ENCODE measurements at regions not wholly inside any gene's neighbourhood (a gene's known extent, or its start where the extent isn't known, plus 50 kb on each side); places are given as distances from the start of the nearest gene placed in this dataset.

GRCh38 chr15:100783760-100784492 is 95.7 kb upstream of the ALDH1A3 start (continued):
- TF ChIP-seq CTCF (conservative IDR thresholded peaks at IDR 0.05; ENCODE audit: low read depth in 2 of 2): no peak

GRCh38 chr15:100784493-100785180 is 95.0 kb upstream of the ALDH1A3 start:
- Histone ChIP-seq H3K27me3 (ENCODE audit: insufficient read depth) (no peaks in the 10 kb centered on the region), H3K4me2 (no peak overlapping the region), H2AFZ (no peak overlapping the region), H3K9me2 (ENCODE audit: insufficient read depth) (no peaks in the 10 kb centered on the region), H3K36me3 (ENCODE audit: insufficient read depth) (no peaks in the 10 kb centered on the region), H3K4me3 (no peak overlapping the region), H3K27ac (ENCODE audit: low read depth) (no peak overlapping the region), H3K4me1 (ENCODE audit: insufficient read depth) (no peaks in the 10 kb centered on the region), H3F3A (replicated peaks; ENCODE audit: low read depth) (no peaks in the 10 kb centered on the region), H4K20me1 (replicated peaks; ENCODE audit: insufficient read depth) (no peaks in the 10 kb centered on the region), H3K79me2 (replicated peaks; ENCODE audit: insufficient read depth) (no peaks in the 10 kb centered on the region)
- no peak overlapping the region for H3K4me3 Mint-ChIP-seq
- H3K36me3 Mint-ChIP-seq (ENCODE audit: low read depth): peaks cover 4% of the 10 kb centered on the region; the same call in 1 of the 3 replicates
- H3K4me1 Mint-ChIP-seq: no peaks in the 10 kb centered on the region; the same call in 2 of the 3 replicates
- no peak overlapping the region for H3K27ac Mint-ChIP-seq
- peaks cover 11% of the 10 kb centered on the region for H3K27me3 Mint-ChIP-seq (ENCODE audit: insufficient read depth, low read depth, poor library complexity)
- ATAC-seq (no peak), DNase-seq (ENCODE audit: low spot score) (no peak)
- TF ChIP-seq CTCF (conservative IDR thresholded peaks at IDR 0.05; ENCODE audit: low read depth in 2 of 2) (no peak), ZNF331 (CRISPR knock-in tag; IDR thresholded peaks at IDR 0.05; ENCODE audit: low read depth) (no peak), POLR2AphosphoS5 (IDR thresholded peaks at IDR 0.05; ENCODE audit: low read depth) (no peak)
- peaks cover 12% of the 10 kb centered on the region for H3K9me3 Mint-ChIP-seq

- Histone ChIP-seq H3K4me3 (no peak overlapping the region), H3K79me2 (replicated peaks; ENCODE audit: insufficient read depth) (no peaks in the 10 kb centered on the region), H3K27ac (ENCODE audit: low read depth) (no peak overlapping the region), H2AFZ (no peak overlapping the region), H3K27me3 (ENCODE audit: insufficient read depth) (no peaks in the 10 kb centered on the region), H3K36me3 (ENCODE audit: insufficient read depth) (no peaks in the 10 kb centered on the region), H3F3A (replicated peaks; ENCODE audit: low read depth) (no peaks in the 10 kb centered on the region), H3K4me2 (no peak overlapping the region), H3K9me2 (ENCODE audit: insufficient read depth) (no peaks in the 10 kb centered on the region), H3K4me1 (ENCODE audit: insufficient read depth) (no peaks in the 10 kb centered on the region), H4K20me1 (replicated peaks; ENCODE audit: insufficient read depth) (no peaks in the 10 kb centered on the region)
- no peak overlapping the region for H3K27ac Mint-ChIP-seq
- no peak for DNase-seq (ENCODE audit: low spot score)
- peaks cover 12% of the 10 kb centered on the region for H3K9me3 Mint-ChIP-seq
- ATAC-seq: no peak
- no peaks in the 10 kb centered on the region; the same call in 2 of the 3 replicates for H3K4me1 Mint-ChIP-seq
- H3K4me3 Mint-ChIP-seq: no peak overlapping the region
- H3K36me3 Mint-ChIP-seq (ENCODE audit: low read depth): peaks cover 4% of the 10 kb centered on the region; the same call in 1 of the 3 replicates
- H3K27me3 Mint-ChIP-seq (ENCODE audit: insufficient read depth, low read depth, poor library complexity): peaks cover 9% of the 10 kb centered on the region
- TF ChIP-seq CREB1 (CRISPR knock-in tag; IDR thresholded peaks at IDR 0.05; ENCODE audit: low read depth) (no peak), JUNB (IDR thresholded peaks at IDR 0.05; ENCODE audit: unreplicated experiment) (no peak), EZH2 (IDR thresholded peaks at IDR 0.05; ENCODE audit: low read depth, unreplicated experiment) (no peak), REST (IDR thresholded peaks at IDR 0.05; ENCODE audit: unreplicated experiment) (no peak), EZH2phosphoT487 (IDR thresholded peaks at IDR 0.05; ENCODE audit: unreplicated experiment) (no peak), CTCF (conservative IDR thresholded peaks at IDR 0.05; ENCODE audit: low read depth in 2 of 2) (no peak)
Observed at GRCh38 chr15:100785181-100786138, 94.2 kb upstream of the ALDH1A3 start.

Measured in GM23338 (cell line).